Smooth muscle cell (in vitro differentiated cells): ENCODE measurements at regions not wholly inside any gene's neighbourhood (a gene's known extent, or its start where the extent isn't known, plus 50 kb on each side); places are given as distances from the start of the nearest gene placed in this dataset.

Experiments used
- DNase-seq: peaks from one replicate; lab custom pipeline; 2025; ENCODE audit not compliant: unreplicated experiment; lab: John Stamatoyannopoulos, UW
- H2AFZ ChIP-seq: fragments of 200-600 bp; sonication (generic); 2 replicates; pipeline ENCODE4 v1.6.0; 2016; ENCODE audit warnings: antibody characterized with exemption, low read depth, mild to moderate bottlenecking
- H3F3A ChIP-seq: fragments of 200-600 bp; sonication (generic); 2 replicates; pipeline ENCODE4 v1.6.0; 2017; ENCODE audit warnings: antibody characterized with exemption, low read depth
- H3K27ac ChIP-seq: fragments of 200-600 bp; sonication (generic); 2 replicates; pipeline ENCODE4 v1.5.1; 2016; ENCODE audit warnings: low read depth, mild to moderate bottlenecking
- H3K27me3 ChIP-seq: fragments of 200-600 bp; sonication (generic); 2 replicates; pipeline ENCODE4 v1.6.1; 2016; ENCODE audit warnings: low read depth, mild to moderate bottlenecking
- H3K36me3 ChIP-seq: fragments of 200-600 bp; sonication (generic); 2 replicates; pipeline ENCODE4 v1.5.1; 2016; ENCODE audit warnings: low read depth
- H3K4me1 ChIP-seq: fragments of 200-600 bp; sonication (generic); 2 replicates; pipeline ENCODE4 v1.5.1; 2016; ENCODE audit warnings: low read depth
- H3K4me2 ChIP-seq: fragments of 200-600 bp; sonication (generic); 2 replicates; pipeline ENCODE4 v1.6.0; 2016; ENCODE audit warnings: mild to moderate bottlenecking
- H3K4me3 ChIP-seq: fragments of 200-600 bp; sonication (generic); 2 replicates; pipeline ENCODE4 v1.5.1; 2016; ENCODE audit warnings: mild to moderate bottlenecking
- H3K79me2 ChIP-seq: fragments of 200-600 bp; sonication (generic); 2 replicates; pipeline ENCODE4 v1.6.0; 2016; ENCODE audit warnings: low read depth, mild to moderate bottlenecking
- H3K9ac ChIP-seq: fragments of 200-600 bp; sonication (generic); 2 replicates; pipeline ENCODE4 v1.6.0; 2016; ENCODE audit warnings: low read depth
- H3K9me3 ChIP-seq: fragments of 200-600 bp; sonication (generic); replicated peaks from 2 replicates; pipeline ENCODE4 v1.5.1; 2016; ENCODE audit warnings: low read depth
- H4K20me1 ChIP-seq: fragments of 200-600 bp; sonication (generic); 2 replicates; pipeline ENCODE4 v1.6.0; 2016; ENCODE audit warnings: low read depth
- WGBS: methylation state at CpG from one replicate; pipeline ENCODE4 v1.1.7; 2016; ENCODE audit warnings: low lambda C conversion rate; 5-methylcytosine and 5-hydroxymethylcytosine counted together
- TF ChIP-seq, protein P1 (sequence below): fragments of 200-600 bp; sonication (generic); IDR thresholded peaks from 2 replicates; pipeline ENCODE4 v1.5.1; 2017; ENCODE audit warnings: borderline replicate concordance, mild to moderate bottlenecking, antibody characterized with exemption; ENCODE audit not compliant: insufficient read depth, poor library complexity, severe bottlenecking

DNA sequence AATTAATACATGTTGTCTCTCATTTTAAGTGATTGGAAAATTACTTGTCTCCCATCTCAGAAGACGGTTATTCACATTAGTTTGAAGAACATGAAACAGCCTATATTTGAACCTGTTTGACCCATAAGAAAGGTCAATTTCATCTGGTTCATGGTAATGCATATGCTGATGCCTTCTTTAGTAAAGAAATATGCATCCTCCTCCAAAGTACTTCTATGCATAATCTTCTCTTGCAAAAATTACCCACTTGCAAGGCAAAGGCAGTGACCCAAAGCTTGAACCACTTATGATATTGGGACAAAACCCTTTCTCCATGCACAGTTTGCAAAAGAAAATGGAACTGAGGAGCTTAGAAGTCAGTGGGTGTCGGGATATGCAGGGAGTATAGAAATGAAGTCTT lies 65.4 kb upstream of the IRX1 start:
- no peak for DNase-seq
- Histone ChIP-seq H3K79me2 (no peaks in the 10 kb centered on the region), H3K9me3 (no peaks in the 10 kb centered on the region), H3K36me3 (no peaks in the 10 kb centered on the region), H3K4me2 (no peak overlapping the region), H2AFZ (no peak overlapping the region), H3K4me1 (no peaks in the 10 kb centered on the region), H3F3A (no peaks in the 10 kb centered on the region), H4K20me1 (no peaks in the 10 kb centered on the region), H3K27ac (no peak overlapping the region), H3K4me3 (no peak overlapping the region), H3K27me3 (peaks cover 7% of the 10 kb centered on the region), H3K9ac (no peak overlapping the region)
- 84% methylated on average over 2 of the region's 2 CpGs for WGBS
- TF ChIP-seq, protein P1, sequence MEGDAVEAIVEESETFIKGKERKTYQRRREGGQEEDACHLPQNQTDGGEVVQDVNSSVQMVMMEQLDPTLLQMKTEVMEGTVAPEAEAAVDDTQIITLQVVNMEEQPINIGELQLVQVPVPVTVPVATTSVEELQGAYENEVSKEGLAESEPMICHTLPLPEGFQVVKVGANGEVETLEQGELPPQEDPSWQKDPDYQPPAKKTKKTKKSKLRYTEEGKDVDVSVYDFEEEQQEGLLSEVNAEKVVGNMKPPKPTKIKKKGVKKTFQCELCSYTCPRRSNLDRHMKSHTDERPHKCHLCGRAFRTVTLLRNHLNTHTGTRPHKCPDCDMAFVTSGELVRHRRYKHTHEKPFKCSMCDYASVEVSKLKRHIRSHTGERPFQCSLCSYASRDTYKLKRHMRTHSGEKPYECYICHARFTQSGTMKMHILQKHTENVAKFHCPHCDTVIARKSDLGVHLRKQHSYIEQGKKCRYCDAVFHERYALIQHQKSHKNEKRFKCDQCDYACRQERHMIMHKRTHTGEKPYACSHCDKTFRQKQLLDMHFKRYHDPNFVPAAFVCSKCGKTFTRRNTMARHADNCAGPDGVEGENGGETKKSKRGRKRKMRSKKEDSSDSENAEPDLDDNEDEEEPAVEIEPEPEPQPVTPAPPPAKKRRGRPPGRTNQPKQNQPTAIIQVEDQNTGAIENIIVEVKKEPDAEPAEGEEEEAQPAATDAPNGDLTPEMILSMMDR = no peak

DNA sequence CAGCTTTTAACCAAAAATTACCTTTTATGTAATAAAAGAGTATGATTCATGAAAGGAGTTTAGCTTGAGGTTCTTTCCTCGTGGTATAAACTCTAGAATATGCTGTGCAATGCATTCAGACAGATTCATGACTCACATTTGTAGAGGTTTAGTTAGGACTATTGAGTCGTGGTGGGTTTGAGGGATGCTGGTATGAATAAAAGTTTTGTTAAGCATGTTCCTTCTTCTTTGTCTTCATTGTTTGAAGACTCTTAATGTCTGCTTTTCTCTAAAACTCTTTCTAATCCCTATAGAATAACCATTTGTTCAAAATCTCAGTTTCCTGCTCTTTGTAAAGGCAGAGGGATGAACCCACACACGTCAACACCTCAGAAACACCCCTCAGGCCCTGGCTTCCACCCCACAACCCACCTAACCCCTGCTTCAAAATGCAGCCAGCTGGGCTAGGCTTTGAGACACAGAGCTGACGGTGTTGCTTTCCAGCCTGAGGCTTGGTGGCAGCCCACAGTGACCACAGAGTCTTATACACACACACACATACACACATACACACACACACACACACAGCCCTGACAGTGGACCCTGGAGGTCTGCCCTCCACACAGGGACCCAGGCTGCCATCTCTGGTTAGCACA lies 69.0 kb upstream of the IRX1 start:
- Histone ChIP-seq H4K20me1 (no peaks in the 10 kb centered on the region), H3K4me3 (no peak overlapping the region), H3K27ac (peak overlapping the region; percentile 30), H3F3A (no peaks in the 10 kb centered on the region), H3K4me2 (no peak overlapping the region), H3K36me3 (no peaks in the 10 kb centered on the region), H3K4me1 (no peaks in the 10 kb centered on the region), H3K9ac (no peak overlapping the region), H3K79me2 (no peaks in the 10 kb centered on the region), H3K9me3 (no peaks in the 10 kb centered on the region), H3K27me3 (peaks cover 9% of the 10 kb centered on the region), H2AFZ (no peak overlapping the region)
- no peak for DNase-seq
- 45% methylated on average over 4 of the region's 4 CpGs for WGBS
- TF ChIP-seq, protein P1 = no peak

DNA sequence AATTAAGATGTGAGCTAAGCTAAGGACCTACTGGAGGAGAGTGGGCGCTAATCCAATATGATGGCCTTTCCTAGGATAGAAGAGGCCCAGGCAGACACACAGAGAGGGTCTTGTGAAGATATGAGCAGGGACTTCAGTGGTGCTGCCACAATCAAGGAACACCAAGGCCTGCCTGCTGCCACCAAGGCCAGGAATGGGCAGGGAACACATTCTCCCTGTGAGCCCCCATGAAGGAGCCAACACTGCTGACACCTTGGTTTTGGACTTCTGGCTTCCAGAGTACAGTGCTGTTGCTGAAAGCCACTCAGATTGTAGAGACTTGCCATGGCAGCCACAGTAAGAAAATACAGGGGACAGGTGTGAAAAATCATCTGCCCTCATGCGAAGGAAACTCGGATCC lies 73.1 kb upstream of the IRX1 start:
- no peak overlapping the region for H3K4me3 ChIP-seq
- H3K79me2 ChIP-seq = no peaks in the 10 kb centered on the region
- no peak for DNase-seq
- no peaks in the 10 kb centered on the region for H3K9me3 ChIP-seq
- H3K27me3 ChIP-seq = peaks cover 4% of the 10 kb centered on the region
- no peak overlapping the region for H3K27ac ChIP-seq
- H3K4me2 ChIP-seq = no peak overlapping the region
- no peaks in the 10 kb centered on the region for H3K4me1 ChIP-seq
- 96% methylated on average over 3 of the region's 3 CpGs for WGBS
- H3F3A ChIP-seq = no peaks in the 10 kb centered on the region
- H2AFZ ChIP-seq = no peak overlapping the region
- TF ChIP-seq, protein P1 = no peak
- no peak overlapping the region for H3K9ac ChIP-seq
- no peaks in the 10 kb centered on the region for H3K36me3 ChIP-seq
- no peaks in the 10 kb centered on the region for H4K20me1 ChIP-seq

DNA sequence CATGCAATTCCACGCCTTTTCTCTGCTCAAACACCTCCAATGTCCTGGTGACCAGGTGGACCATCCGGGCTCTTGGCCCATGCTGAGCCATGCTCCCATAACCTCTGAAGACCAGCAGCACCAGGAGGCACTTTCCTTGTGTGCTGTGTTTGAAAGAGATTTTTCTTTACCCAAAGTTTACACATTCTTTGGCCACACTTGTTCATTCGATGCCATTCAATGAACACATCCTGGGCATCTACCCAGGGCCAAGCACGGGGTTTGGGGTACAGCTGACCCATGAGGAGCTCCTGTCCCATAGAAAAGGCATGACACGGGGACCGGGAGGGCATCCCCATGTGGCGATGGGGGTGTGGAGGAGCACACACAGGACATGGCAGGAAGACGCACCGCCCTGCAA lies 77.1 kb upstream of the IRX1 start:
- no peak overlapping the region for H3K4me3 ChIP-seq
- no peak overlapping the region for H3K27ac ChIP-seq
- no peaks in the 10 kb centered on the region for H3F3A ChIP-seq
- H3K79me2 ChIP-seq = no peaks in the 10 kb centered on the region
- H2AFZ ChIP-seq = no peak overlapping the region
- no peak overlapping the region for H3K9ac ChIP-seq
- TF ChIP-seq, protein P1 = no peak
- DNase-seq = no peak
- H3K4me2 ChIP-seq = no peak overlapping the region
- no peaks in the 10 kb centered on the region for H3K36me3 ChIP-seq
- H3K9me3 ChIP-seq = no peaks in the 10 kb centered on the region
- H3K27me3 ChIP-seq = peaks cover 4% of the 10 kb centered on the region
- peaks cover 3% of the 10 kb centered on the region for H3K4me1 ChIP-seq
- no peaks in the 10 kb centered on the region for H4K20me1 ChIP-seq
- 91% methylated on average over 9 of the region's 9 CpGs for WGBS
